Fibroblast of lung (primary cell): ENCODE measurements at regions not wholly inside any gene's neighbourhood (a gene's known extent, or its start where the extent isn't known, plus 50 kb on each side); places are given as distances from the start of the nearest gene placed in this dataset.

Experiments
- DNase-seq, 2 donors: peaks; one replicate each; pipeline versions ENCODE4 v3.0.0 to v3.0.0-alpha.2; 2010; ENCODE audit warnings: low read depth in 2 of 2
- H2AFZ ChIP-seq: 2 replicates; pipeline ENCODE4 v1.5.1; 2012; ENCODE audit warnings: low read length, control low read depth, inconsistent platforms
- H3K27ac ChIP-seq: 2 replicates; pipeline ENCODE4 v1.5.1; 2011; ENCODE audit warnings: low read length, control low read depth; ENCODE audit not compliant: insufficient read depth
- H3K27me3 ChIP-seq: 2 replicates; pipeline ENCODE4 v1.5.1; 2011; ENCODE audit warnings: mild to moderate bottlenecking, low read length; ENCODE audit not compliant: control insufficient read depth, insufficient read depth
- H3K36me3 ChIP-seq: 2 replicates; pipeline ENCODE4 v1.5.1; 2011; ENCODE audit warnings: low read length; ENCODE audit not compliant: control insufficient read depth, insufficient read depth
- H3K4me1 ChIP-seq: 2 replicates; pipeline ENCODE4 v1.5.1; 2011; ENCODE audit warnings: low read length; ENCODE audit not compliant: control insufficient read depth, insufficient read depth; ENCODE audit errors: extremely low read depth
- H3K4me2 ChIP-seq: 2 replicates; pipeline ENCODE4 v1.5.1; 2011; ENCODE audit warnings: low read length, control low read depth; ENCODE audit not compliant: insufficient read depth; ENCODE audit errors: extremely low read depth
- H3K4me3 ChIP-seq, 4 experiments: fragments of 200-600 bp in 1 of 4; sonication (generic) in 1 of 4; replicated peaks in 1 of 4; 2 replicates each; pipeline ENCODE4 v1.5.1; 2011 to 2016; ENCODE audit warnings: low read length in 4 of 4, low read depth in 3 of 4, mild to moderate bottlenecking in 3 of 4, control low read depth in 2 of 4, inconsistent platforms in 1 of 4, mixed read lengths in 1 of 4; ENCODE audit not compliant: insufficient read depth in 1 of 4; ENCODE audit errors: control extremely low read depth in 1 of 4
- H3K79me2 ChIP-seq: 2 replicates; pipeline ENCODE4 v1.5.1; 2012; ENCODE audit warnings: mild to moderate bottlenecking, low read length, inconsistent platforms; ENCODE audit not compliant: control insufficient read depth, insufficient read depth
- H3K9ac ChIP-seq: 2 replicates; pipeline ENCODE4 v1.5.1; 2011; ENCODE audit warnings: mild to moderate bottlenecking, low read length, control low read depth; ENCODE audit not compliant: insufficient read depth
- H3K9me3 ChIP-seq: 2 replicates; pipeline ENCODE4 v1.5.1; 2012; ENCODE audit warnings: low read depth, low read length; ENCODE audit not compliant: control insufficient read depth, insufficient read depth
- H4K20me1 ChIP-seq: 2 replicates; pipeline ENCODE4 v1.5.1; 2011; ENCODE audit warnings: low read length; ENCODE audit not compliant: control insufficient read depth, insufficient read depth; ENCODE audit errors: extremely low read depth
- EZH2 ChIP-seq: IDR thresholded peaks from 2 replicates; pipeline ENCODE4 v1.5.1; 2012; ENCODE audit warnings: low read length, control low read depth, mild to moderate bottlenecking; ENCODE audit errors: missing control alignments
- TF ChIP-seq, protein P1 (sequence below), 2 donors: IDR thresholded peaks in 1 of 2; conservative IDR thresholded peaks in 1 of 2; 1 replicate in 1 of 2; 2 replicates in 1 of 2; pipeline ENCODE4 v1.5.1; 2011 to 2012; ENCODE audit warnings: low read length in 2 of 2, control low read depth in 1 of 2, inconsistent platforms in 1 of 2, low read depth in 1 of 2, mild to moderate bottlenecking in 1 of 2

- Histone ChIP-seq H3K9me3 (no peaks in the 10 kb centered on the region), H2AFZ (no peak overlapping the region), H3K79me2 (no peaks in the 10 kb centered on the region), H3K4me2 (no peak overlapping the region), H3K36me3 (no peaks in the 10 kb centered on the region), H3K4me1 (no peaks in the 10 kb centered on the region), H3K27me3 (no peaks in the 10 kb centered on the region), H3K4me3 (no peak overlapping the region), H3K9ac (no peak overlapping the region), H3K27ac (no peak overlapping the region), H4K20me1 (no peaks in the 10 kb centered on the region)
- no peak for DNase-seq
- no peak for TF ChIP-seq EZH2
- TF ChIP-seq, protein P1, sequence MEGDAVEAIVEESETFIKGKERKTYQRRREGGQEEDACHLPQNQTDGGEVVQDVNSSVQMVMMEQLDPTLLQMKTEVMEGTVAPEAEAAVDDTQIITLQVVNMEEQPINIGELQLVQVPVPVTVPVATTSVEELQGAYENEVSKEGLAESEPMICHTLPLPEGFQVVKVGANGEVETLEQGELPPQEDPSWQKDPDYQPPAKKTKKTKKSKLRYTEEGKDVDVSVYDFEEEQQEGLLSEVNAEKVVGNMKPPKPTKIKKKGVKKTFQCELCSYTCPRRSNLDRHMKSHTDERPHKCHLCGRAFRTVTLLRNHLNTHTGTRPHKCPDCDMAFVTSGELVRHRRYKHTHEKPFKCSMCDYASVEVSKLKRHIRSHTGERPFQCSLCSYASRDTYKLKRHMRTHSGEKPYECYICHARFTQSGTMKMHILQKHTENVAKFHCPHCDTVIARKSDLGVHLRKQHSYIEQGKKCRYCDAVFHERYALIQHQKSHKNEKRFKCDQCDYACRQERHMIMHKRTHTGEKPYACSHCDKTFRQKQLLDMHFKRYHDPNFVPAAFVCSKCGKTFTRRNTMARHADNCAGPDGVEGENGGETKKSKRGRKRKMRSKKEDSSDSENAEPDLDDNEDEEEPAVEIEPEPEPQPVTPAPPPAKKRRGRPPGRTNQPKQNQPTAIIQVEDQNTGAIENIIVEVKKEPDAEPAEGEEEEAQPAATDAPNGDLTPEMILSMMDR (conservative IDR thresholded peaks at IDR 0.05 in 1 of 2, IDR thresholded peaks at IDR 0.05 in 1 of 2; ENCODE audit: low read depth in 1 of 2, low read length in 2 of 2), result no peak
Measured at GRCh38 chr6:155706806-155707205, 251.2 kb upstream of the NOX3 start.

GRCh38 chr6:155706341-155706740 is 250.7 kb upstream of the NOX3 start:
- H3K4me2 ChIP-seq, result no peak overlapping the region
- no peak for TF ChIP-seq EZH2
- TF ChIP-seq, protein P1 (conservative IDR thresholded peaks at IDR 0.05 in 1 of 2, IDR thresholded peaks at IDR 0.05 in 1 of 2; ENCODE audit: low read depth in 1 of 2, low read length in 2 of 2), result no peak
- H2AFZ ChIP-seq, result no peak overlapping the region
- no peaks in the 10 kb centered on the region for H3K79me2 ChIP-seq
- H3K9me3 ChIP-seq, result no peaks in the 10 kb centered on the region
- H3K4me1 ChIP-seq, result no peaks in the 10 kb centered on the region
- H3K27me3 ChIP-seq, result no peaks in the 10 kb centered on the region
- no peaks in the 10 kb centered on the region for H4K20me1 ChIP-seq
- DNase-seq, result peak in 1 of 2 donors; percentile 1
- H3K27ac ChIP-seq, result no peak overlapping the region
- no peak overlapping the region for H3K9ac ChIP-seq
- H3K4me3 ChIP-seq, result no peak overlapping the region
- H3K36me3 ChIP-seq, result no peaks in the 10 kb centered on the region

DNA sequence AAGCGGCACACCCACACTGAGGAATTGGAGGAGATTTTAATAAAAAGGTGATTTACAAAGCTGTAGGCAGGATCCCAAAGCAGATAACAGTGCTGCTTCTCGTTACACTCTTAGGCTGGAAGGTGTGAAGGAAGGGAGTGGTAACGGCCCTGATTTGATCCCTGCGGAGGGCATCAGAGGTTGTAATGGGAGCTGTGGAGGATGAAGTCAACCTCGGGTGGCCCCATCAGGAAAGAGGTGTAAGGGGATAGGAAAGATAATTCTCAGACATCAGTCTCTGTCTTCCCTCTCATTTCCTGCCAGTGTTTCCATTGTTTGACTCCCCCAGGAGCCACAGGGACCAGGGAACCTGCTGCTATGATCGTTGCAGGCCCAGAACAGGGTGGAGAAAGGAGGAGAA is 245.7 kb upstream of the NOX3 start:
- no peaks in the 10 kb centered on the region for H4K20me1 ChIP-seq
- no peak overlapping the region for H3K4me2 ChIP-seq
- no peak overlapping the region for H2AFZ ChIP-seq
- H3K9ac ChIP-seq, result no peak overlapping the region
- TF ChIP-seq EZH2, result no peak
- TF ChIP-seq, protein P1 (conservative IDR thresholded peaks at IDR 0.05 in 1 of 2, IDR thresholded peaks at IDR 0.05 in 1 of 2; ENCODE audit: low read depth in 1 of 2, low read length in 2 of 2), result no peak
- DNase-seq, result no peak
- no peaks in the 10 kb centered on the region for H3K79me2 ChIP-seq
- no peaks in the 10 kb centered on the region for H3K27me3 ChIP-seq
- H3K36me3 ChIP-seq, result no peaks in the 10 kb centered on the region
- H3K4me3 ChIP-seq, result no peak overlapping the region
- no peaks in the 10 kb centered on the region for H3K9me3 ChIP-seq
- no peak overlapping the region for H3K27ac ChIP-seq
- no peaks in the 10 kb centered on the region for H3K4me1 ChIP-seq
